ENCODE measurements at regions not wholly inside any gene's neighbourhood (a gene's known extent, or its start where the extent isn't known, plus 50 kb on each side); places are given as distances from the start of the nearest gene placed in this dataset.

GRCh38 chr1:170357750-170358149 lies 174.2 kb upstream of the GORAB start:
- TF ChIP-seq CTCF (IDR thresholded peaks at IDR 0.05) (no peak), POLR2A (IDR thresholded peaks at IDR 0.05) (no peak)
- intact Hi-C loops (cut with DNase I; ENCODE audit: low total_unique reads): no loop called here
- 87 to 95% methylated on average over 1 of the region's 1 CpG for WGBS, 2 donors
- DNase-seq (ENCODE audit: low spot score in 2 of 2): no peak
- H3K4me3 ChIP-seq (ENCODE audit: low read depth, poor library complexity, severe bottlenecking): no peak overlapping the region

- no peak for TF ChIP-seq POLR2A (IDR thresholded peaks at IDR 0.05)
- TF ChIP-seq CTCF (IDR thresholded peaks at IDR 0.05): no peak
- DNase-seq (ENCODE audit: low spot score in 2 of 2): no peak
- no peak overlapping the region for H3K4me3 ChIP-seq (ENCODE audit: low read depth, poor library complexity, severe bottlenecking)
- intact Hi-C loops (cut with DNase I; ENCODE audit: low total_unique reads): no loop called here
- 86 to 90% methylated on average over 3 of the region's 3 CpGs for WGBS, 2 donors
These were observed 171.4 kb upstream of the GORAB start for GRCh38 chr1:170360601-170361000.

- WGBS, 2 donors: 44 to 65% methylated on average over 2 of the region's 2 CpGs
- TF ChIP-seq CTCF (IDR thresholded peaks at IDR 0.05) (no peak), POLR2A (IDR thresholded peaks at IDR 0.05) (no peak)
- intact Hi-C loops (cut with DNase I; ENCODE audit: low total_unique reads): no loop called here
- H3K4me3 ChIP-seq (ENCODE audit: low read depth, poor library complexity, severe bottlenecking): no peak overlapping the region
- no peak for DNase-seq (ENCODE audit: low spot score in 2 of 2)
These were observed 166.6 kb upstream of the GORAB start for GRCh38 chr1:170365331-170365730.

- no peak for TF ChIP-seq POLR2A (IDR thresholded peaks at IDR 0.05)
- no peak for TF ChIP-seq CTCF (IDR thresholded peaks at IDR 0.05)
- intact Hi-C loops (cut with DNase I; ENCODE audit: low total_unique reads): no loop called here
- no peak for DNase-seq (ENCODE audit: low spot score in 2 of 2)
- WGBS, 2 donors: 100% methylated on average over 2 of the region's 2 CpGs
- H3K4me3 ChIP-seq (ENCODE audit: low read depth, poor library complexity, severe bottlenecking): no peak overlapping the region
These were observed 165.0 kb upstream of the GORAB start for GRCh38 chr1:170366980-170367379.

- no peak for DNase-seq (ENCODE audit: low spot score in 2 of 2)
- no peak for TF ChIP-seq CTCF (IDR thresholded peaks at IDR 0.05)
- TF ChIP-seq POLR2A (IDR thresholded peaks at IDR 0.05): no peak
- intact Hi-C loops (cut with DNase I; ENCODE audit: low total_unique reads): no loop called here
- 89 to 92% methylated on average over 2 to 3 of the region's 3 CpGs for whole genome bisulfite sequencing, 2 donors
- H3K4me3 ChIP-seq (ENCODE audit: low read depth, poor library complexity, severe bottlenecking): no peak overlapping the region
These were observed 164.4 kb upstream of the GORAB start for GRCh38 chr1:170367615-170368014.

GRCh38 chr1:170369000-170369399 lies 163.0 kb upstream of the GORAB start:
- TF ChIP-seq POLR2A (IDR thresholded peaks at IDR 0.05): no peak
- no peak for TF ChIP-seq CTCF (IDR thresholded peaks at IDR 0.05)
- WGBS, 2 donors: 76 to 81% methylated on average over 7 of the region's 7 CpGs

More at GRCh38 chr1:170369000-170369399, 163.0 kb upstream of the GORAB start:
- no peak overlapping the region for H3K4me3 ChIP-seq (ENCODE audit: low read depth, poor library complexity, severe bottlenecking)
- intact Hi-C loops (cut with DNase I; ENCODE audit: low total_unique reads): no loop called here
- DNase-seq (ENCODE audit: low spot score in 2 of 2): no peak

All from lower leg skin (tissue), 4 donors.